Trophoblast cell (in vitro differentiated cells and primary cell): ENCODE measurements at regions not wholly inside any gene's neighbourhood (a gene's known extent, or its start where the extent isn't known, plus 50 kb on each side); places are given as distances from the start of the nearest gene placed in this dataset.

Experiments
- DNase-seq, 2 donors: peaks; one replicate each; pipeline ENCODE4 v3.0.0-alpha.2; 2016
- H2AFZ ChIP-seq: 2 replicates; pipeline ENCODE4 v1.6.1; 2013; ENCODE audit warnings: low read length, moderate library complexity, mild to moderate bottlenecking; ENCODE audit not compliant: insufficient read depth, poor library complexity
- H2AK5ac ChIP-seq: 2 replicates; pipeline ENCODE4 v1.6.1; 2013; ENCODE audit warnings: mild to moderate bottlenecking, low read length
- H2BK120ac ChIP-seq: 2 replicates; pipeline ENCODE4 v1.6.1; 2013; ENCODE audit warnings: low read length, mild to moderate bottlenecking, moderate library complexity; ENCODE audit not compliant: insufficient read depth, poor library complexity
- H2BK12ac ChIP-seq: 2 replicates; pipeline ENCODE4 v1.6.1; 2013; ENCODE audit warnings: mild to moderate bottlenecking, low read length, moderate library complexity
- H2BK5ac ChIP-seq: 2 replicates; pipeline ENCODE4 v1.6.1; 2013; ENCODE audit warnings: low read length, low read depth, moderate library complexity, mild to moderate bottlenecking; ENCODE audit not compliant: poor library complexity
- H3K14ac ChIP-seq: 2 replicates; pipeline ENCODE4 v1.6.1; 2013; ENCODE audit warnings: mild to moderate bottlenecking, low read length
- H3K18ac ChIP-seq: 2 replicates; pipeline ENCODE4 v1.6.1; 2013; ENCODE audit warnings: mild to moderate bottlenecking, low read length
- H3K23ac ChIP-seq: 2 replicates; pipeline ENCODE4 v1.6.1; 2013; ENCODE audit warnings: low read length
- H3K27ac ChIP-seq: 2 replicates; pipeline ENCODE4 v1.5.1; 2013; ENCODE audit warnings: low read depth, mild to moderate bottlenecking, inconsistent platforms, low read length, moderate library complexity
- H3K27me3 ChIP-seq: 2 replicates; pipeline ENCODE4 v1.6.1; 2013; ENCODE audit warnings: inconsistent platforms, mild to moderate bottlenecking, low read length, moderate library complexity; ENCODE audit not compliant: insufficient read depth
- H3K36me3 ChIP-seq, 2 experiments: 1 replicate in 1 of 2; 2 replicates in 1 of 2; pipeline ENCODE4 v1.6.1; 2013; ENCODE audit warnings: low read length in 2 of 2, mild to moderate bottlenecking in 2 of 2, moderate library complexity in 1 of 2; ENCODE audit not compliant: insufficient read depth in 2 of 2, control insufficient read depth in 1 of 2
- H3K4ac ChIP-seq: 2 replicates; pipeline ENCODE4 v1.6.1; 2013; ENCODE audit warnings: low read depth, mild to moderate bottlenecking, low read length, moderate library complexity
- H3K4me1 ChIP-seq, 2 experiments: 1 replicate in 1 of 2; 2 replicates in 1 of 2; pipeline ENCODE4 v1.6.1; 2013; ENCODE audit warnings: low read length in 2 of 2, mild to moderate bottlenecking in 2 of 2, moderate library complexity in 1 of 2; ENCODE audit not compliant: insufficient read depth in 2 of 2, control insufficient read depth in 1 of 2
- H3K4me2 ChIP-seq: 2 replicates; pipeline ENCODE4 v1.6.1; 2013; ENCODE audit warnings: inconsistent platforms, mild to moderate bottlenecking, low read length, moderate library complexity
- H3K4me3 ChIP-seq: 2 replicates; pipeline ENCODE4 v1.5.1; 2013; ENCODE audit warnings: mild to moderate bottlenecking, low read depth, low read length, inconsistent platforms
- H3K79me1 ChIP-seq: one replicate; pipeline ENCODE4 v1.6.1; 2013; ENCODE audit warnings: low read length
- H3K79me2 ChIP-seq: 2 replicates; pipeline ENCODE4 v1.6.1; 2013; ENCODE audit warnings: low read length, mild to moderate bottlenecking; ENCODE audit not compliant: control insufficient read depth, insufficient read depth, poor library complexity
- H3K9ac ChIP-seq: 2 replicates; pipeline ENCODE4 v1.6.1; 2013; ENCODE audit warnings: mild to moderate bottlenecking, low read length
- H3K9me3 ChIP-seq: 2 replicates; pipeline ENCODE4 v1.6.1; 2013; ENCODE audit warnings: low read depth, mild to moderate bottlenecking, control low read depth, inconsistent platforms, low read length; ENCODE audit not compliant: insufficient read depth
- H4K12ac ChIP-seq: 2 replicates; pipeline ENCODE4 v1.6.1; 2013; ENCODE audit warnings: low read depth, mild to moderate bottlenecking, low read length, moderate library complexity
- H4K8ac ChIP-seq: 2 replicates; pipeline ENCODE4 v1.6.1; 2013; ENCODE audit warnings: low read depth, mild to moderate bottlenecking, low read length, moderate library complexity
- H4K91ac ChIP-seq: one replicate; pipeline ENCODE4 v1.6.1; 2013; ENCODE audit warnings: low read depth, mild to moderate bottlenecking, low read length, moderate library complexity
- WGBS: extraction: QIAGEN DNeasy Blood & Tissue Kit; methylation state at CpG from one replicate; pipeline ENCODE4 v1.1.7; 2013; ENCODE audit warnings: missing lambda C conversion rate; ENCODE audit not compliant: insufficient read length, insufficient coverage; ENCODE audit errors: extremely low coverage; 5-methylcytosine and 5-hydroxymethylcytosine counted together

DNA sequence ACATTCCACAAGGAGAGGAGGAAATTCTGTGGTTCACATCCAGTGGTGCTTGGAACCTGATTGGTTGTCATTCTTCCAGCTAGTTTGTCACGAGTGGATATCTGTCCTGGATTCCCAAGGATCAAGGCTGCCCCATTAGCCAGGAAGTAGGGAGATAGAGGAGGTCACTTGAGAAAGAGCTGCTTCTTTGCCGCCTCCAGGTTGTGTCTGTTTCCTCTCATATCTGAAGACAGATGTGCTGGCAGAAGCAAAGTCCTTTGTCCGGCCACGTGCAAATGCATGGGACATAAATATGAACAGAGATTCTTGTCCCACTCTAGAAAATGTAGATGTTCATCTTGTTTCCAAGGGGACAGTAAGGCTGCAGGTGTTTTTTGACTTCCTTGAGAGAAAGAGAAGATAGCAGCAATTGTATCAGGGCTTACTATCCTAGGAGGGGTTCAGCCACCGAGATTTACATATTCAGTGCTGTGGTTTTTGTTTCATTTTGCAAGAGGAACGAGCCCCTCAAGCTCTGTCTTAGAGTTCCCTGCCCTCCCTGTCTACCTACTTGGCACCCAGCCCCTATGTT is 174.4 kb downstream of the RPIA start:
- no peaks in the 10 kb centered on the region for H3K79me1 ChIP-seq
- no peak overlapping the region for H4K8ac ChIP-seq
- H2BK120ac ChIP-seq: no peak overlapping the region
- no peak overlapping the region for H2BK12ac ChIP-seq
- H3K4me3 ChIP-seq: no peak overlapping the region
- no peaks in the 10 kb centered on the region for H3K79me2 ChIP-seq
- H3K18ac ChIP-seq: no peak overlapping the region
- H3K36me3 ChIP-seq: no peaks in the 10 kb centered on the region
- no peak overlapping the region for H3K4me2 ChIP-seq
- no peak overlapping the region for H3K4ac ChIP-seq
- no peaks in the 10 kb centered on the region for H3K27me3 ChIP-seq
- H3K27ac ChIP-seq: no peak overlapping the region
- H3K4me1 ChIP-seq: no peaks in the 10 kb centered on the region
- no peak overlapping the region for H3K14ac ChIP-seq
- no peak overlapping the region for H2AFZ ChIP-seq
- no peak overlapping the region for H3K9ac ChIP-seq
- no peak overlapping the region for H4K91ac ChIP-seq
- no peaks in the 10 kb centered on the region for H3K9me3 ChIP-seq
- no peak overlapping the region for H4K12ac ChIP-seq
- H3K23ac ChIP-seq: no peak overlapping the region
- H2BK5ac ChIP-seq: no peak overlapping the region
- DNase-seq: peak; percentile 41 to 66
- WGBS: no CpG with 5 or more reads among the region's 6 CpGs
- no peak overlapping the region for H2AK5ac ChIP-seq

DNA sequence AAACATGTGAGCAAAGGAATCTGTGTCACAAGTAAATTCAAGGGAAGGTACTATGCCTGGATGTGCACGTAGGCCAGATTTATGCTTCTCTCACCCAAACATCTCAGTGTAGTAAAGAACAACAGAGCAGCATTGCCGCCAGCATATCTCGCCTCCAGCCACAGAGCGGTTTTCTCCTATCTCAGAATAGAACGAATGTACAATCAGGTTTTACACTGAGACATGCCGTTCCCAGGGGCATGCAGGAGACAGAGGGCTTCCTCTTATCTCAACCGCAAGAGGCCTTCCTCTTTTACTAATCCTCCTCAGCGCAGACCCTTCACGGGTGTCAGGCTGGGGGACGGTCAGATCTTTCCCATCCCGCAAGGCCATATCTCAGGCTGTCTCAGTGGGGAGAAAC is 175.3 kb downstream of the RPIA start:
- no peak overlapping the region for H3K4ac ChIP-seq
- no peak overlapping the region for H2BK5ac ChIP-seq
- H3K23ac ChIP-seq: no peak overlapping the region
- no peak overlapping the region for H2AFZ ChIP-seq
- H3K18ac ChIP-seq: no peak overlapping the region
- H3K4me2 ChIP-seq: no peak overlapping the region
- DNase-seq: peak; percentile 38 to 56
- no CpG with 5 or more reads among the region's 11 CpGs for WGBS
- no peak overlapping the region for H3K27ac ChIP-seq
- no peak overlapping the region for H3K4me3 ChIP-seq
- H3K79me2 ChIP-seq: no peaks in the 10 kb centered on the region
- no peaks in the 10 kb centered on the region for H3K27me3 ChIP-seq
- no peak overlapping the region for H2AK5ac ChIP-seq
- no peak overlapping the region for H2BK12ac ChIP-seq
- no peaks in the 10 kb centered on the region for H3K36me3 ChIP-seq
- no peak overlapping the region for H2BK120ac ChIP-seq
- H3K9ac ChIP-seq: no peak overlapping the region
- no peak overlapping the region for H4K8ac ChIP-seq
- H4K12ac ChIP-seq: no peak overlapping the region
- no peaks in the 10 kb centered on the region for H3K9me3 ChIP-seq
- H3K4me1 ChIP-seq: no peaks in the 10 kb centered on the region
- H3K14ac ChIP-seq: no peak overlapping the region
- H3K79me1 ChIP-seq: no peaks in the 10 kb centered on the region
- no peak overlapping the region for H4K91ac ChIP-seq

DNA sequence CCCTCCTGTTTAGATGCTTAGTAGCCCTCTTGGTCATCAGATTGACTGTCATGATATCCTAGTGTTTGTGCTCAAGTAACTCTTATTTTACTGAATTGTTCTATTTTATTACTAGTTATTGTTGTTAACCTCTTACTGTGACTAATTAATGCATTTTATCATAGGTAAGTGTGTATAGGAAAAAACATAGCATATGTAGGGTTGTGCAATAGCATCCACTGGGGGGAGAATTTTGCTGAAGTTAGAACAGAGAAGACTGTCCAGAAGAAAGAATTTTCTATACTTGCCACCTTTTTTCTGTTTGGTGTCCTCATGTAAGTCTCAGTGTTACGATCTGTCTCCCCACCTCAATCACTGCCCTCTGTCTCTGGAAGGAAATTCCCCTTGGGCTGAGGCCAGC is 177.4 kb downstream of the RPIA start:
- H2BK120ac ChIP-seq: no peak overlapping the region
- no peak overlapping the region for H4K91ac ChIP-seq
- no peaks in the 10 kb centered on the region for H3K79me1 ChIP-seq
- no peak overlapping the region for H4K12ac ChIP-seq
- no peaks in the 10 kb centered on the region for H3K9me3 ChIP-seq
- no peak overlapping the region for H3K18ac ChIP-seq
- H3K27ac ChIP-seq: no peak overlapping the region
- H3K4me1 ChIP-seq: no peaks in the 10 kb centered on the region
- no peaks in the 10 kb centered on the region for H3K27me3 ChIP-seq
- no peaks in the 10 kb centered on the region for H3K79me2 ChIP-seq
- no peak overlapping the region for H2BK12ac ChIP-seq
- H3K23ac ChIP-seq: no peak overlapping the region
- no peak overlapping the region for H3K9ac ChIP-seq
- no peaks in the 10 kb centered on the region for H3K36me3 ChIP-seq
- no peak overlapping the region for H3K4me2 ChIP-seq
- no peak overlapping the region for H2AK5ac ChIP-seq
- H2BK5ac ChIP-seq: no peak overlapping the region
- no CpG with 5 or more reads among the region's 1 CpG for WGBS
- DNase-seq: no peak
- no peak overlapping the region for H2AFZ ChIP-seq
- no peak overlapping the region for H3K4ac ChIP-seq
- no peak overlapping the region for H4K8ac ChIP-seq
- no peak overlapping the region for H3K4me3 ChIP-seq
- H3K14ac ChIP-seq: no peak overlapping the region

DNA sequence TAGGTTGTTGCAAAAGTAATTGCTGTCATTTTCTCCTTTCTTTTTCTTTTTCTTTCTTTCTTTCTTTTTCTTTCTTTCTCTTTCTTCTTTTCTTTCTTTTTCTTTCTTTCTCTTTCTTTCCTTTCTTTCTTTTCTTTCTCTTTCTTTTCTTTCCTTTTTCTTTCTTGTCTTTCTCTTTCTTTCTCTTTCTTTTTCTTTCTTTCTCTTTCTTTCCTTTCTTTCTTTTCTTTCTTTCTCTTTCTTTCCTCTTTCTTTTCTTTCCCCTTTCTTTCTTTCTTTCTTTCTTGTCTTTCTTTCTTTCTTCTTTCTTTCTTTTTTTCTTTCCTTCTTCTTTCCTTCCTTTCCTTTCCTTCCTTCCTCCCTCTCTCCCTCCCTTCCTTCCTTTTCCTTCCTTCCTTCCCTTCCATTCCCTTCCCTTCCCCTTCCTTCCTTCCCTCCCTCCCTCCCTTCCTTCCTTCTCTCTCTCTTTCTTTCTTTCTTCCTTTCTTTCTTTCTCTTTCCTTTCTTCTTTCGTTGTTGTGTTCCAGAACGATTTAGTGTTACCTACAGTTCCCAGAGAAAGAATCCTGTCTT is 178.9 kb downstream of the RPIA start:
- Histone ChIP-seq H2BK12ac (no peak overlapping the region), H3K4me1 (no peaks in the 10 kb centered on the region), H4K8ac (no peak overlapping the region), H2AFZ (no peak overlapping the region), H3K9me3 (no peaks in the 10 kb centered on the region), H3K18ac (no peak overlapping the region), H2AK5ac (no peak overlapping the region), H3K23ac (no peak overlapping the region), H3K79me2 (no peaks in the 10 kb centered on the region), H3K4ac (no peak overlapping the region), H3K4me3 (no peak overlapping the region), H3K4me2 (no peak overlapping the region), H3K36me3 (no peaks in the 10 kb centered on the region), H3K79me1 (no peaks in the 10 kb centered on the region), H3K27me3 (no peaks in the 10 kb centered on the region), H3K27ac (no peak overlapping the region), H2BK120ac (no peak overlapping the region), H3K9ac (no peak overlapping the region), H3K14ac (no peak overlapping the region), H2BK5ac (no peak overlapping the region), H4K12ac (no peak overlapping the region), H4K91ac (no peak overlapping the region)
- no peak for DNase-seq
- WGBS: no CpG with 5 or more reads among the region's 2 CpGs
